GM21423 (cell line): ENCODE measurements at regions not wholly inside any gene's neighbourhood (a gene's known extent, or its start where the extent isn't known, plus 50 kb on each side); places are given as distances from the start of the nearest gene placed in this dataset.

Experiments used
- ATAC-seq: cut with Tn5 transposase; IDR thresholded peaks from one replicate; pipeline ENCODE4 v1.9.1; 2021; ENCODE audit warnings: mild to moderate bottlenecking, moderate library complexity; ENCODE audit not compliant: unreplicated experiment

DNA sequence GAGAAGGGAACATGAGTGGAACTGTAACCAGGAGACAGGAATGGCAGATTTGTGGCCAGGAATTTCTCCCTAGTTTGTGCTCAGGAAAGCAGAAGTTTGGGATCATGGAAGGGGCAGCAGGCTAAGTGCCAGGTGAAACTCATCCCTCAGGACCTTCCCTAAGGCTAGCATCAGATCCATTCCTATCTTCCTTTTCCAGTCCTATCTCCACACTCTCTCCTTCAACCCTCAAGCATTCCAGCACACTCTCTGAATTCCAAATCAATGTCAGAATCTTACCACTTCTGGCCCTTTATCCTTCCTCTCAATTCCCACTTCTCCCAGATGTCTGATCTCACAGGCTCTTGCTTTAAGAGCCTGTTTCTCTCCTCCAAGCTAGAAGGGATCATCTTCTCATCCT, 53.2 kb upstream of the GRIA1 start:
- ATAC-seq, result no peak

DNA sequence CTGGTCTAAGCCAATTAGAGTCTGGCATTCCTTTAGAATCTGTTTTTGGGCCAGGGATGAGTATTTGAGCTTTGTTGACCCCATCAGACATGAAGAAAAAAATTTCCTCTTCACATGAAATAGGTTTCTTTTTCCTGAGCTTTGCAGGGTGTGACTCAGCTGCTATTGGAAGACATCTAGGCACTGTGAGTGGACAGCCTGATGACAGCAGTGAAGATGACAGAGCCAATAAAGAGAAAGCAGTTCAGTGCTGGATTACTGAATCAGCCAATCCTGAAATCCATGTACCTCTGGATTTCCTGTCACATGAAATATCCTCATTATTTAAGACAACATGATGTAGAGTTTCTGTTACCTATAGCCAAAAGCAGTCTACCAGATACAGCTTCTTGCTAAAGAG, 51.3 kb upstream of the GRIA1 start:
- ATAC-seq, result no peak
